Breast epithelium (tissue), 4 donors: ENCODE measurements at regions not wholly inside any gene's neighbourhood (a gene's known extent, or its start where the extent isn't known, plus 50 kb on each side); places are given as distances from the start of the nearest gene placed in this dataset.
"Not testable (repeated sequence)": the region's sequence is repeated elsewhere in the genome, so short reads cannot be mapped to it uniquely, and the experiment has no call there.

ENCODE experiments used
- DNase-seq, 2 donors: peaks; one replicate each; pipeline ENCODE4 v3.0.0-alpha.2; 2019; ENCODE audit warnings: low spot score in 2 of 2
- H3K27ac ChIP-seq, 2 donors: fragments of 200-600 bp; sonication (generic) in 1 of 2; one replicate each; pipeline ENCODE4 v1.5.1; 2016 to 2019; ENCODE audit warnings: mild to moderate bottlenecking in 1 of 2
- H3K27me3 ChIP-seq, 2 donors: fragments of 200-600 bp; sonication (generic) in 1 of 2; one replicate each; pipeline versions ENCODE4 v1.5.1 to v1.6.0; 2017 to 2019; ENCODE audit warnings: control low read depth in 1 of 2, mild to moderate bottlenecking in 1 of 2
- H3K36me3 ChIP-seq: fragments of 200-600 bp; one replicate; pipeline ENCODE4 v1.5.1; 2019
- H3K4me1 ChIP-seq, 2 donors: fragments of 200-600 bp; sonication (generic); one replicate each; pipeline ENCODE4 v1.5.1; 2016 to 2019; ENCODE audit warnings: control low read depth in 1 of 2
- H3K4me3 ChIP-seq, 3 donors: fragments of 200-600 bp; sonication (generic); 1 replicate in 2 of 3; 2 replicates in 1 of 3; pipeline ENCODE4 v1.5.1; 2016 to 2019; ENCODE audit warnings: mild to moderate bottlenecking in 3 of 3, moderate library complexity in 2 of 3
- H3K9me3 ChIP-seq, 2 donors: fragments of 200-600 bp; sonication (generic) in 1 of 2; one replicate each; pipeline ENCODE4 v1.5.1; 2016 to 2019; ENCODE audit warnings: control low read depth in 1 of 2
- CTCF ChIP-seq, 3 donors: fragments of 450-650 bp; IDR thresholded peaks; one replicate each; pipeline ENCODE4 v1.5.1; 2016 to 2017; ENCODE audit warnings: antibody characterized with exemption in 3 of 3, mild to moderate bottlenecking in 3 of 3, moderate library complexity in 3 of 3
- POLR2A ChIP-seq: fragments of 450-650 bp; IDR thresholded peaks from one replicate; pipeline ENCODE4 v1.6.1; 2016; ENCODE audit warnings: antibody characterized with exemption, mild to moderate bottlenecking, moderate library complexity
- POLR2AphosphoS5 ChIP-seq, 3 donors: sonication (generic); formaldehyde crosslinking; IDR thresholded peaks; one replicate each; pipeline ENCODE4 v1.6.1; 2017; ENCODE audit warnings: antibody characterized with exemption in 3 of 3
- intact Hi-C: fragments of 100-400 bp; cut with DNase I; formaldehyde crosslinking; loops from one replicate; pipeline ENCODE4 v1.15.1; 2023; ENCODE audit warnings: low total_unique reads

DNA sequence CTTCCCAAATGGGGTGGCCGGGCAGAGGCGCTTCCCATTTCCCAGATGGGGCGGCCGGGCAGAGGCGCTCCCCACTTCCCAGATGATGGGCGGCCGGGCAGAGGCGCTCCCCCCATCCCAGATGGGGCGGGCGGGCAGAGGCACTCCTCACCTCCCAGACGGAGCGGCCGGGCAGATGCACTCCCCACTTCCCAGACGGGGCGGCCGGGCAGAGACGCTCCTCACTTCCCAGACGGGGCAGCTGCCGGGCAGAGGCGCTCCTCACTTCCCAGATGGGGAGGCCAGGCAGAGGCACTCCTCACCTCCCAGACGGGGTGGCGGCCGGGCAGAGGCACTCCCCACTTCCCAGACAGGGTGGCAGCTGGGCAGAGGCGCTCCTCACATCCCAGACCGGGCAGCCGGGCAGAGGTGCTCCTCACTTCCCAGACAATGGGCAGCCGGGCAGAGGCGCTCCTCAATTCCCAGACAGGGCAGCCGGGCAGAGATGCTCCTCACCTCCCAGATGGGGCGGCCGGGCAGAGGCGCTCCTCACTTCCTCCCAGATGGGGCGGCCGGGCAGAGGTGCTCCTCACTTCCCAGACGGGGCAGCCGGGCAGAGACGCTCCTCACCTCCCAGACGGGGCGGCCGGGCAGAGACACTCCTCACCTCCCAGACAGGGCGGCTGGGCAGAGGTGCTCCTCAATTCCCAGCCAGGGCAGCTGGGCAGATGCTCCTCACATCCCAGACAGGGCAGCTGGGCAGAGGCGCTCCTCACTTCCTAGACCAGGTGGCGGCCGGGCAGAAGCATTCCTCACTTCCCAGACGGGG, 345.0 kb downstream of the TUBA3C start:
- H3K9me3 ChIP-seq, DNase-seq, H3K27me3 ChIP-seq, H3K27ac ChIP-seq, H3K4me3 ChIP-seq, H3K36me3 ChIP-seq, H3K4me1 ChIP-seq, intact Hi-C loops: not testable (repeated sequence)

- H3K4me3 ChIP-seq, H3K27ac ChIP-seq, H3K4me1 ChIP-seq, intact Hi-C loops, H3K9me3 ChIP-seq, H3K36me3 ChIP-seq, DNase-seq, H3K27me3 ChIP-seq: not testable (repeated sequence)
Measured at GRCh38 chr13:18835754-18836153, 345.9 kb downstream of the TUBA3C start.

DNA sequence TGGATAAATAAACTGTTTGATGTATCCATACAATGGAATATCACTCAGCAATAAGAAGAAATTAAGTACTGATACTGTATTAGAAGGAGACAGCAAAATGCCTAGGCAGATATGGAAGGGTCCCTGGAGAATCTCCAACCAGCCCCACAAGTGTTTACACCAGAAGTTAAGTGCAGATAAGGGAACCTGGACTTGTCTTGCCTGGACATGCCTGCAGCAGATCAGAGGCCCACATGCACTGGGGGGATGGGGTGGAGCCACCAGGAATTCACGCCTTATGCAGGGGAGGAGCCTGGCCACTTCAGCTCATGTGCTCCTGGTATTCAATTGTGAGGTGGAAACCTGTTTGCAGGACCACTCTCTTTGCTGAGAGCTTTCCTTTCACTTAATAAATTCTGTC, 356.9 kb downstream of the TUBA3C start:
- H3K4me3 ChIP-seq, H3K27ac ChIP-seq, H3K36me3 ChIP-seq, H3K4me1 ChIP-seq, DNase-seq, H3K27me3 ChIP-seq, H3K9me3 ChIP-seq, intact Hi-C loops: not testable (repeated sequence)

DNA sequence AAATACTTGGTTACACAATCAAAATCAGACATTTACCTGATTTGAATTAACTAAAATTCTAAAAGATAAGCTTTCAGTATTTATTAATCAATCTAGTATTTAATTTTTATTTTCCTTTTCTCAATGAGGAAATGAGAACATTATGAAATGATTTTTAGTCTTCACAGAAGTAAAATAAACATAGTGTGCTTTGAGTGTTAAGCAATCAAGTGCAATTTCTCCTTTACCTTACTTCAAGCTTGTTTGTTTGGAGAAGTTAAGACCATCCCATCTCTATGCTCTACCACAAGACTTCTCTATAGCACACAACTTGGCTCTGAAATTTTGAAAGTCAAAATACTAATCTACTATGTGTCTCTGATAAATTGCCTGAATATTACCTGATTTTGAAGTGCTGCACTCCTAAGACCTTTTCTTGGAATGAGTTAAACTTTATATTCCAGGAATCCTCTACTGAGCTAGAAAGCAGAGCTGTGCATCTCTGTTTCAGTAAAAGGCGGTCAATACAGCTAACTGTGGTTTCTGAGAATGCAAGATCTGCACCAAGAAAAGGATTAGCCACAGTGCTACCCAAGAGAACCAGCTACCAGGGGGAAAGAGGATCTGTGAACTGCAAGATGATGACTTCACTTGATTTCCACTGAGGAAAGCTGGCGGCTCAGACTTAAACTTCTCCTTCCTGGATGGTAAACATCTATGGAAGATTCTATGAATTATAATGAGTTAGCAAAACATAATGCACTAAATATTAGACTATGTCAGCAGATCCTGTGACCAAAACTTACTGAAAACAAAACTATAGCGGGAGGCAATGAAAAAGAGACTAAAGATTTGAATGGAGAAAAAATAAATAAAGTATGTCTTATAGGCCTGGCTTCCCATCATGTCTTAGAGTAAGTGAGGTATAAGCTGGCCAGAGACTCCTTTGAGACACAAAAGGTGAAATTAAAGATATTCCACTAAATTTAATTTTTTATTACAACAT, 358.7 kb downstream of the TUBA3C start:
- H3K36me3 ChIP-seq, H3K9me3 ChIP-seq, H3K27ac ChIP-seq, H3K4me1 ChIP-seq, H3K4me3 ChIP-seq, intact Hi-C loops, H3K27me3 ChIP-seq, DNase-seq: not testable (repeated sequence)

- H3K27ac ChIP-seq, H3K9me3 ChIP-seq, H3K4me1 ChIP-seq, H3K4me3 ChIP-seq, intact Hi-C loops, H3K27me3 ChIP-seq, H3K36me3 ChIP-seq, DNase-seq: not testable (repeated sequence)
Measured at GRCh38 chr13:18773988-18774387, 407.6 kb downstream of the TUBA3C start.

GRCh38 chr13:18741696-18742095, 439.9 kb downstream of the TUBA3C start:
- H3K9me3 ChIP-seq, H3K27me3 ChIP-seq, intact Hi-C loops, H3K4me1 ChIP-seq, H3K4me3 ChIP-seq, H3K36me3 ChIP-seq, DNase-seq, H3K27ac ChIP-seq: not testable (repeated sequence)

DNA sequence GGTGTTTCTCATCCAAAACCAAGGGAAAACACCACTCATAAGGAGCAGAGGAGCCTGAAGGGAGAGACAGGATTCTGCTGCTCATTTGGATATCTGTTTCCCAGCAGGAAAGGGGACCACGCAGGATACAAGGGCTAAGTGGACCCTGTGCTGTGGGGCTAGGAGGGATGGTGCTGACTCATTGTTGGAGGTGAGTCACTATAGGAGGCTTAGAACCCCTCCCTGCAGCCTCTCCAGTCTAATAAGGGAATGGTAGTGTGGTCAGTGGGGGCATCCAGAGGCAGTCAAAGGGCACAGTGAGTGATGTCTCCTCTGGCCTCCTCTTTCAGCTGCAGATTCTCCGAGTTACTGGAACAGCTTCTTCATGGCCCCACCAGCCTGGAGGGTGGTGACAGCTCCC, 442.3 kb downstream of the TUBA3C start:
- Histone ChIP-seq H3K4me1 (no peaks in the 10 kb centered on the region), H3K27ac (no peak overlapping the region), H3K4me3 (no peak overlapping the region), H3K27me3 (no peaks in the 10 kb centered on the region), H3K9me3 (peaks cover 0 to 6% of the 10 kb centered on the region in 2 donors), H3K36me3 (no peaks in the 10 kb centered on the region)
- intact Hi-C loops, result no loop called here
- TF ChIP-seq CTCF (IDR thresholded peaks at IDR 0.05) (no peak), POLR2AphosphoS5 (IDR thresholded peaks at IDR 0.05) (no peak), POLR2A (no peak)
- DNase-seq, result no peak

DNA sequence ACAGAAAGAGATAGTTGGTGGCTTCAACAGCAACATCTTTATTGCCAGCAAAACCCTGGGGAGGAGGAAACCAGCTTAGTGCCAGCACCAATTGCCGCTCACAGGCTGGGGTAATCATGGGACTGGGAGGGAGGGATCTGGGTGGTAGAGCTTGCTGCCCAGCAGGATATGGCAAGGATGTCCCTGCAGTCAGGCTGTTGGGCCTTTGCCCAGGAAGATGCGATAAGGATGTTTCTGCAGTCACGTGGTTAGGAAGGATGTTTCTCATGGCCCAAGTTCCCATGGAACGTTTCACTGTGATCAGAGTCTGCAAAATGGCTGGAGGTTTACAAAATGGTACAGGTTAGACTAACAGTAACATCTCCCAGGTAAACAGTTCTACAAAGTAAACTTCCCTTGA, 443.5 kb downstream of the TUBA3C start:
- DNase-seq, intact Hi-C loops, H3K27ac ChIP-seq, H3K4me3 ChIP-seq, H3K27me3 ChIP-seq, H3K4me1 ChIP-seq, H3K36me3 ChIP-seq: not testable (repeated sequence)
- H3K9me3 ChIP-seq, result peaks cover 0 to 15% of the 10 kb centered on the region in 2 donors

- DNase-seq, H3K9me3 ChIP-seq, intact Hi-C loops, H3K36me3 ChIP-seq, H3K27me3 ChIP-seq, H3K27ac ChIP-seq, H3K4me3 ChIP-seq, H3K4me1 ChIP-seq: not testable (repeated sequence)
Measured at GRCh38 chr13:18727138-18727537, 454.5 kb downstream of the TUBA3C start.

- intact Hi-C loops, H3K27me3 ChIP-seq, H3K4me3 ChIP-seq, DNase-seq, H3K36me3 ChIP-seq, H3K27ac ChIP-seq, H3K9me3 ChIP-seq, H3K4me1 ChIP-seq: not testable (repeated sequence)
Measured at GRCh38 chr13:18726524-18726923, 455.1 kb downstream of the TUBA3C start.

DNA sequence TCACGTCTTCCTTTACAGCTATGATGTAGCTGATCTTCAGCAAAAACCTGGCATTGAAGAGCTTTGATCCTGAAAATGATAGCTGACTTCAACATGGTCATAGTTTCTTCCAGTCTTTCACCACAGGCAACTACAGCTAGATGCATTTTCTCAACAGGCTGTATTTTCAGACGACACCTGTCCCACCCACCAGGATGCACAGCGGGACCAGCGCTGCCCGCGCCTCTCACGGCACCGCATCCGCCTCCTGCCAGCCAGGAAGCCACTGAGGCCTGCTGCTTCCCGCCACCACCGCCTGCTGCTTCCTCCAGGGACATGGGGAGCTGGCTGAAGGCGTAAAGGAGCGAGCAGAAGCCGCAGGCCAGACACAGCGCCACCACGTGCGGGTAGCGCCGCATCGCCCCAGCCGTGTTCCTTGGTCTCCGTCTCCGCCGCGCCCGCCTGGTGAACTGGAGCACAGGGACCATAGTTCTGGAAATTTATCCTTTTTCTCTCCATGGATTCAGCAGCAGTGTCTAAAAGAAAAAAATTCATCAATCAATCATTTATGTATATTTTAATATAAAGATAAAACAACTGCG, 456.3 kb downstream of the TUBA3C start:
- H3K4me1 ChIP-seq, DNase-seq, intact Hi-C loops, H3K9me3 ChIP-seq, H3K36me3 ChIP-seq, H3K27me3 ChIP-seq, H3K27ac ChIP-seq, H3K4me3 ChIP-seq: not testable (repeated sequence)
